HG02588 (cell line): ENCODE measurements at regions not wholly inside any gene's neighbourhood (a gene's known extent, or its start where the extent isn't known, plus 50 kb on each side); places are given as distances from the start of the nearest gene placed in this dataset.

ENCODE experiments used
- ATAC-seq: cut with Tn5 transposase; IDR thresholded peaks from one replicate; pipeline ENCODE4 v1.9.1; 2021; ENCODE audit warnings: mild to moderate bottlenecking, moderate library complexity; ENCODE audit not compliant: unreplicated experiment

GRCh38 chr6:2563635-2564034, 187.1 kb downstream of the MYLK4 start:
- ATAC-seq: peak; percentile 72

GRCh38 chr6:2562721-2563451, 187.8 kb downstream of the MYLK4 start:
- no peak for ATAC-seq

DNA sequence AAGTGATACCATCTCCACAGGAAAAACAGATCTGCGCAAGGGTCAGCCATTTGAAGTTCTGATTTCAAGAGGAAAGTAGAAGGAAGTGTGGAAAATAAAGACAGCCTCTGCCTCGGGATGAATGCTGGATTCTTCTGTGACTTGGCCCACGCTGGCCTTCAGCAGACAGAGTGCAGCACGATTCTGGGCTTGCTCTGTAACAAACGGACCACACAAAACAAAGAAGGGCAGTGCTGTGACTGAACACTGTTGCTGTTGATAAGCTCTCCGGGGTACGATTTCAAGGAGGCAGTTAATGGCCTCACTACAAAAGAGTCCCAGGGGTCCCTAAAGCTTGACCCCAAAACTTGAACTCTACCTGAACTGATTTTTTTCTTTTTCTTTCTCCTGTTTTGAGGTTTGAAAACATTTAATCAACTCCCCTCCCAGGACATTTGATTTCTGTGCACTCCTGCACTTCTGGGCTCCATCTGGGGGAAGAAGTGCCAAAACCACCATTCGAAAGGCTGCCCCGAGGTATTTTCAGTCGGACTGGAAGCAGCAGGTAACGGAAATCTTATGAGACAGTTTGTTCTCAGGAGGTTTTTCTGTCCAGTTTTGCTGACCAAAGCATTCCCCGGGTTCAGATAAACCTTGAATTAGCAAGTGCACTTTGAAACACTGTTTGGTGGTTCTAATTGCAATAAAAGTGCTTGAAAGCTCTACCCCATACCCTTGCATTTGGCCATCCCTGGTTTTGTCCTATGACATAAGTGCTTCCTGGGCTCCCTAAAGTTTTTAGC, 189.6 kb downstream of the MYLK4 start:
- ATAC-seq: no peak

DNA sequence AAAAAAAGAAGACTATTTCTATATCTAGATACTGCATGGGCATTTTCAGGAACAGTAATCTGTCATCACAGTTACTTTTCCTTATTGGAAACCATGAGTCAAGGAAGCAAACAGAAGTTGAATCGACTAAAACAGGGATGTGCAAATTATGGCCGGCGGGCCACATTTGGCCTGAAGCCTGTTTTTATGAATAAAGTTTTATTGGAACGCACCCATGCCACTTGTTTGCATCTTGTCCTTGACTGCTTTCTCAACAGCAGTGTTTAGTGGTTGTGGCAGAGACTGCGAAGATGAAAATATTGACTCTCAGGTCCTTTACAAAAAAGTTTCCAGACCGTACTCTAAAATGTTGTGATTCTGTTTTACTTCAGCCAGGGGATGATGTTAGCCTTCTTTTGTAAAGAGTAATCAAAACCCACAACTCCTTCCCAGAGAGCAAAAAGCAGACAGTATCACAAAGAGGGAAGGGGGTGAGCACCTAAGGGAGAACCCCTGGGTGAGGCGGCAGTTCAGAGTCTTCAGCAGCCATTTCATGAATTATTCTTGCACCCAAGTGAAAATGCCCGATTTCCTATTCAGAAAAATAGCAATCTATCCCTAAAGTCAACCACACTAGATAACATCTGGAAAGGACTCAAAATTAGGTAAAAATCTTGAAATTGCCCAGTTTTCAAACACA, 190.4 kb downstream of the MYLK4 start:
- no peak for ATAC-seq

- ATAC-seq: no peak
Observed at GRCh38 chr6:2558861-2559801, 191.6 kb downstream of the MYLK4 start.

GRCh38 chr6:2558098-2558680, 192.5 kb downstream of the MYLK4 start:
- no peak for ATAC-seq

DNA sequence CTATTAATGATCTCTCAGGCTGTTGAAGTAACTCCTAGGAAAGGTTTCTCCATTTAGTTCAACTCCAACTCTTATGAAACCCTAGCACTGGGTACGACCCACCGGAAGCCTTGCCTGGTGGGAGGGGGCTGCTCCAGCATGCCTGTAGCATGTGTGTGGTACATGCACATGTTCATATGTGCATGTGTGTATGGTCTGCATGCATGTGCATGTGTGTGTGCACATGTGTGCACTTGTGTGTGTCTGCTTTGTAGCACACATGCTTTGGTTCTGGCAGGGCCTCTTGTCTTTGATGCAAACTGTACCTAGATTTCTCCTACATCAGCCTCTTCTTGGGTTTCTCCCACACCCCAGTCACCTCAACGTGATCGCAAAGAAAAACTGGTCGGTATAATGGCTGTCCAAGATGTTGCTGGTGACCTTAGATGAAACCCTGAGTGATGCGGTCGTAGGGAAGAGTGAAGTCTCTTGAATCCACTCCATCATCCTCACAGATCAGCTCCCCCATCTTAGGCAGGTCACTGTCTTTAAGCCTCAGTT, 193.5 kb downstream of the MYLK4 start:
- ATAC-seq: no peak

DNA sequence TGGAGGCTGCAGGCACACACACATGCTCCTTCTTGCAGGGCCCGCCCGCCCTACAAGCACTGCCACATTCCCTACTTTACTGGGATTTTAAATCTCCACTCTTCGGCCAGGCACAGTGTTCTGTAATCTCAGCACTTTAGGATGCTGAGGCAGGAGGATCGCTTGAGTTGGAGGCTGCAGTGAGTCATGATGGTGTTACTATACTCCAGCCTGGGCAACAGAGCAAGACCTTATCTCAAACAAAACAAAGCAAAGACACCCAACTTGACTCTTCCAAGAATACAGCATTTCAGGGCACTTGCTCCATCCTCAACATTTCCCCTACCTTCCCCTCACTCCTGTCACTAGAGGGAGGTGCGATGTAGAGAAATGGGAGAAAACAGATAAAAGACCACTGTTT, 194.0 kb downstream of the MYLK4 start:
- no peak for ATAC-seq

- no peak for ATAC-seq
Observed at GRCh38 chr6:2554651-2555260, 196.0 kb downstream of the MYLK4 start.

DNA sequence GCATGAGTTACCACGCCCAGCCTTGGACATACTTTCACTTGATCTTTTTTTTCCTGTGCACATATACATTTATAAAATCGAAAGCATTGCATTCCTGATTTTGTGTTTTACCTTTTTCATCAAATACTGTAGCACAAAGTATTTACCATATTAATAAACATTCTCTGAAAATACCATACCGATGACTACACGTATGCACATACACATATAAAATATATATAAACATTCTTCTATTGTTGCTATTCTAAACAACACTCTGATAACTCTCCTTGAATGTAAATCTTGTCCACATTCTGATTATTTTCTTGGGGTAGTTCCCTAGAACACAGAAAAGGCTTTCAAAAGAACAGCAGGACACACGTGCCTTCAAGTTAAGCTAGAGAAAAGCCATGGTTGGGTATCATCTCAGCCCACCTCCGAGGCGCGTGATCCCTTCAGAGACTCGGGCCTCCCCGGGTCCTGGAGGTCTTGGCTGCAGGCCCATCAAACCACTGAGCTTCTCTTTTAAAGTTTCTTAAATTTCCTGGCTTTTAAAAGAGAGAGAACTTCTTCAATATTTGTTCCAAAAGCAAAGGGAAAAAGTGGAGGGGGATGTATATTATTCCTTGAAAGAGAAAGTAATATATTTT, 198.1 kb downstream of the MYLK4 start:
- no peak for ATAC-seq

GRCh38 chr6:2551705-2552104, 199.0 kb downstream of the MYLK4 start:
- ATAC-seq: no peak

DNA sequence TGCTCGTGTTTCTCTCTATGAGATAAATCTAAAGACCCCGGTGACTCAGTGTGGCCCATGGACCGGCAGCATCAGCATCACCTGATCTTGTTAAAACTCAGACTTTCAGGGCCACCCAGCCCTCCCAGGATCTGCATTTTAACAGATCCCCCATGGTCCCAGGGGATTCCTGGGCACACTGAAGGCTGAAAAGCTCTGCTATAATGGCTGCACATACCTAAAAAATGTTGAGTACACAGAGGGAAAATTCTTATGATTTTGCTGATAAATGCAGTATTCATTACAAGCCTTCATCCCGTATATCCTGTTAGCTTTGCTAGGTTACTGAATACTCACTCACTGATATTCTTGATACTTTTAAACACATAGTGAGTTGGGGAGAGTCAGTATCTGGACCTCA, 200.5 kb downstream of the MYLK4 start:
- ATAC-seq: no peak

- ATAC-seq: no peak
Observed at GRCh38 chr6:2549834-2550233, 200.9 kb downstream of the MYLK4 start.

DNA sequence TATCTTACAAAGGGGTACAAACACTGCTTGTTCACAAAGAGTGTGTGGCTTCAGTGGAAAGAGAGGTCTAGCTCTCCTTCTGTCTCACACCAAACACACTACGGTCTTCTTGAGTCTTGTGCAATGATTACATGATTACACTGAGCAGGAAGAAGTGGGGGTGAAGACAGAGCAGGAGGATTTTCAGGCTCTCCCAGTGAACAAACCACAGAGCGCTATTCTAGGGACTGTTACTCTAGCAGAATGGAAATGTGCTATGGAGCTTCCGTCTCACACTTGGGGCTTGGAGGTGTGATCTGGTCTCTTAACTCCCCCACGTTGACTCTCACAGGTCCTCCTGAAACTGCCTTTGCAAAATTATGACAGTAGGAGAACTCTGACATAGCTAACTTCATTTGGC, 203.4 kb downstream of the MYLK4 start:
- ATAC-seq: no peak

DNA sequence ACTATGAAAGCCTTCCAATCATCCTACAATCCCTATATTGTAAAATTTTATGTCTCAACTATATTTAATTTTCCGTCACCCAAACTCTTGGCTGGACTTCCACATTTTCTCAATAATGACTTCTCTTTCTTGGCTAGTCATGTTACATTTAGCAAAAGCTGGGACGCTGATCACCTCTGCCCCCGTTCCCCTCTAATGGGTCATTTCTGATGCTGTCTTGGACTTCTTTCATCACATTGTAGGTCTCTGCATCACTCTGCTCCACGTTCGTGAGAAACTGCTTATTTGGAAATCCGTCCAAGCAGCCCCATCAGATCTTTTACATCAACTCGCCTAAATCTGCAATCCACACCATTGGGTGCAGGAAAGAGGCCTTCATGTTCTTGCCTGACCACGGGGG, 203.8 kb downstream of the MYLK4 start:
- ATAC-seq: no peak

- ATAC-seq: no peak
Observed at GRCh38 chr6:2545383-2546038, 205.2 kb downstream of the MYLK4 start.

DNA sequence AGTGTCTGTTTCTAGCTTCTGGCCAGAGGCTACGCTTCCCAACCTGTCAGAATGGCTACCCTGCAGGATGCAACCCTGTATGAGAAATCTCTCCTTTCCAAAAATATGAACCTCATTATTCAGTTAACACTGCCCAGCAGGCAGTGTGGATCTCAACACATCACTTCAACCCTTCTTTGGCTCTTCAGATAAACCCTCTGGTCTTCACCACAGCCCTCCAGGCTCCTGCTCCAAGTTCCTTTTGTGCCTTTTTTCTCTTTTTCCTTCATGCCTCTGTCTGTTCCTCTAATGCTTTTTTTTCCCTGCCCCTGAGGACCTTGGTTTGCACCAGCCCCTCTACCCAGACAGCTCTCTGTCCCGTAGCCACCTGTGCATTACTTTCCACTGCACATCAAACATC, 207.4 kb downstream of the MYLK4 start:
- no peak for ATAC-seq

- ATAC-seq: peak; percentile 82
Observed at GRCh38 chr6:2542858-2543218, 207.9 kb downstream of the MYLK4 start.
